ENCODE measurements at regions not wholly inside any gene's neighbourhood (a gene's known extent, or its start where the extent isn't known, plus 50 kb on each side); places are given as distances from the start of the nearest gene placed in this dataset.

GRCh38 chr3:110755345-110755744 lies 316.3 kb upstream of the NECTIN3 start:
- TF ChIP-seq ZNF384 (IDR thresholded peaks at IDR 0.05), result no peak
- TF ChIP-seq FOXM1 (IDR thresholded peaks at IDR 0.05; ENCODE audit: borderline replicate concordance), result no peak
- no peak for TF ChIP-seq SP1 (IDR thresholded peaks at IDR 0.05)
- no peak for TF ChIP-seq HDGF (IDR thresholded peaks at IDR 0.05; ENCODE audit: borderline replicate concordance)
- TF ChIP-seq FOXK2 (IDR thresholded peaks at IDR 0.05), result no peak
- no peak for TF ChIP-seq SUZ12 (IDR thresholded peaks at IDR 0.05)
- TF ChIP-seq ELF4 (IDR thresholded peaks at IDR 0.05), result no peak
- TF ChIP-seq BHLHE40 (IDR thresholded peaks at IDR 0.05; ENCODE audit: borderline replicate concordance), result no peak
- no peak for TF ChIP-seq L3MBTL2 (conservative IDR thresholded peaks at IDR 0.05)

Measured in HEK293T (cell line).